Lower leg skin (tissue), 4 donors: ENCODE measurements at regions not wholly inside any gene's neighbourhood (a gene's known extent, or its start where the extent isn't known, plus 50 kb on each side); places are given as distances from the start of the nearest gene placed in this dataset.
A peak's percentile ranks its signal among the peaks of the same experiment; 100 is the strongest.

ENCODE experiments used
- DNase-seq, 2 donors: peaks; one replicate each; pipeline ENCODE4 v3.0.0-alpha.2; 2019; ENCODE audit warnings: low spot score in 2 of 2
- H3K4me3 ChIP-seq: fragments of 200-600 bp; sonication (generic); 2 replicates; pipeline ENCODE4 v1.5.1; 2017; ENCODE audit warnings: mild to moderate bottlenecking, low read depth; ENCODE audit not compliant: poor library complexity, severe bottlenecking
- POLR2A ChIP-seq, 2 donors: fragments of 450-650 bp; IDR thresholded peaks; one replicate each; pipeline ENCODE4 v1.6.1; 2016 to 2017; ENCODE audit warnings: antibody characterized with exemption in 2 of 2, mild to moderate bottlenecking in 1 of 2, moderate library complexity in 1 of 2
- WGBS, 2 donors: methylation state at CpG; one replicate each; pipeline ENCODE4 v1.1.5; 2018; 5-methylcytosine and 5-hydroxymethylcytosine counted together
- intact Hi-C: fragments of 100-400 bp; cut with DNase I; formaldehyde crosslinking; loops from one replicate; pipeline ENCODE4 v1.15.0; 2023; ENCODE audit warnings: low total_unique reads
- TF ChIP-seq, protein P1 (sequence below), 3 donors: fragments of 450-650 bp; IDR thresholded peaks; one replicate each; pipeline ENCODE4 v1.5.1; 2016; ENCODE audit warnings: antibody characterized with exemption in 3 of 3, mild to moderate bottlenecking in 3 of 3, moderate library complexity in 2 of 3

- intact Hi-C loops, result no loop called here
- TF ChIP-seq, protein P1, sequence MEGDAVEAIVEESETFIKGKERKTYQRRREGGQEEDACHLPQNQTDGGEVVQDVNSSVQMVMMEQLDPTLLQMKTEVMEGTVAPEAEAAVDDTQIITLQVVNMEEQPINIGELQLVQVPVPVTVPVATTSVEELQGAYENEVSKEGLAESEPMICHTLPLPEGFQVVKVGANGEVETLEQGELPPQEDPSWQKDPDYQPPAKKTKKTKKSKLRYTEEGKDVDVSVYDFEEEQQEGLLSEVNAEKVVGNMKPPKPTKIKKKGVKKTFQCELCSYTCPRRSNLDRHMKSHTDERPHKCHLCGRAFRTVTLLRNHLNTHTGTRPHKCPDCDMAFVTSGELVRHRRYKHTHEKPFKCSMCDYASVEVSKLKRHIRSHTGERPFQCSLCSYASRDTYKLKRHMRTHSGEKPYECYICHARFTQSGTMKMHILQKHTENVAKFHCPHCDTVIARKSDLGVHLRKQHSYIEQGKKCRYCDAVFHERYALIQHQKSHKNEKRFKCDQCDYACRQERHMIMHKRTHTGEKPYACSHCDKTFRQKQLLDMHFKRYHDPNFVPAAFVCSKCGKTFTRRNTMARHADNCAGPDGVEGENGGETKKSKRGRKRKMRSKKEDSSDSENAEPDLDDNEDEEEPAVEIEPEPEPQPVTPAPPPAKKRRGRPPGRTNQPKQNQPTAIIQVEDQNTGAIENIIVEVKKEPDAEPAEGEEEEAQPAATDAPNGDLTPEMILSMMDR (IDR thresholded peaks at IDR 0.05), result no peak
- TF ChIP-seq POLR2A (IDR thresholded peaks at IDR 0.05), result no peak
- DNase-seq, result no peak
Observed at GRCh38 chr5:100004969-100005368, 530.2 kb upstream of the FAM174A start.

DNA sequence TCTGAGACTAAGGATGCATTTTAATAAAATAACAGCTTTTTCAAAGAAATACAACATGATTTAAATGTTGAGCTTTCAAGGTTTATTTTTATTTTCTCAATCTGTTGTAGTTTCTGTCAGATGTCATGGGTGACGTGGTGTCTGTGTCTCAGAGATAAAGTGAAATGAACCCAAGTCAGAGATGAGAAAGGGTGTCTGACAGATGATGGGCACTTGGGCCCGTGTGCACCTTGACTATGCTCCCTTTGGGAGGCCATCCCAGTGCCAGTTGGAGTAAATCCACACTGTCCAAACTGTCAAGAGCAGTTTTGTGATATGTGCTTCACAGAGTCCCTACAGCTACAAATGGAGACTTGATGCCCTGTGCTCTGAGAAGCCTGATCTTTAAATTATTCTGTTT, 536.9 kb upstream of the FAM174A start:
- no peak for DNase-seq
- 61 to 62% methylated on average over 2 of the region's 2 CpGs for WGBS, 2 donors
- intact Hi-C loops, result no loop called here
- H3K4me3 ChIP-seq, result no peak overlapping the region
- no peak for TF ChIP-seq POLR2A (IDR thresholded peaks at IDR 0.05)
- TF ChIP-seq, protein P1 (IDR thresholded peaks at IDR 0.05), result no peak

More at GRCh38 chr5:100004969-100005368, 530.2 kb upstream of the FAM174A start:
- H3K4me3 ChIP-seq, result no peak overlapping the region

DNA sequence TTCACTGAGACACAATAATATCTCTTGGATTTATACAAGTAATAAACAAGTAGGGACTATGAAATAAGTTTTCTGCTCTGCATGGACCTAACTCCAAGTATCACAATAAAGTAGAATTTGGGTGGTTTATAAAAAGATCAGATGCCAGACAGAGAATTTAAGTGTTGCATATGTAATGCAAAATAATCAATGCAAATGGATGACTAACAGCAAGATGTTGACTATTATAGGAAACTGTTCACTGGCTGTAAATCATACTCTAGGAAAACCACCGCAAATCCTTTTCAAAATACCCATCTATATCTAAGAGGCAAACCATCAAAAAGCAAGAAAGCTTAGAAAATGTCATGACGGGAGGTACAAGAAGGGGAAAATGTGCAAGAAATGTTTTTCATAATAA, 539.8 kb upstream of the FAM174A start:
- DNase-seq, result no peak
- intact Hi-C loops, result no loop called here
- WGBS, 2 donors, result 75 to 81% methylated on average over 2 of the region's 2 CpGs
- TF ChIP-seq, protein P1 (IDR thresholded peaks at IDR 0.05), result no peak
- no peak for TF ChIP-seq POLR2A (IDR thresholded peaks at IDR 0.05)
- H3K4me3 ChIP-seq, result no peak overlapping the region

DNA sequence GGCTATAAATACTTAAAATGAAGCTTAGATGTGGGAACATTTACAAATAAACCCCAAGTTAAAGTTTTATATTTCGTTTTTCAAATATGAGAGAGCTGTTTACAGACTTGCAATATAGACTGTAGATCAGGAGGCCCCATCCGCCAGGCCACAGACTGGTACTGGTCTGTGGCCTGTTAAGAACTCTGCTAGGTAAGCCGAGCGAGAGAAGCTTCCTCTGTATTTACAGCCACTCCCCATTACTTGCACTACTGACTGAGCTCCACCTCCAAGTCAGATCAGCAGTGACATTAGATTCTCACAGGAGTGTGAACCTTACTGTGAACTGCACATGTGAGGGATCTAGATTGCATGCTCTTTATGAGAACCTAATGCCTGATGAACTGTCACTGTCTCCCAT, 561.4 kb upstream of the FAM174A start:
- 83% methylated on average over 4 of the region's 4 CpGs for WGBS, 2 donors
- TF ChIP-seq, protein P1 (IDR thresholded peaks at IDR 0.05), result no peak
- no peak for TF ChIP-seq POLR2A (IDR thresholded peaks at IDR 0.05)
- H3K4me3 ChIP-seq, result no peak overlapping the region
- intact Hi-C loops, result no loop called here
- no peak for DNase-seq

DNA sequence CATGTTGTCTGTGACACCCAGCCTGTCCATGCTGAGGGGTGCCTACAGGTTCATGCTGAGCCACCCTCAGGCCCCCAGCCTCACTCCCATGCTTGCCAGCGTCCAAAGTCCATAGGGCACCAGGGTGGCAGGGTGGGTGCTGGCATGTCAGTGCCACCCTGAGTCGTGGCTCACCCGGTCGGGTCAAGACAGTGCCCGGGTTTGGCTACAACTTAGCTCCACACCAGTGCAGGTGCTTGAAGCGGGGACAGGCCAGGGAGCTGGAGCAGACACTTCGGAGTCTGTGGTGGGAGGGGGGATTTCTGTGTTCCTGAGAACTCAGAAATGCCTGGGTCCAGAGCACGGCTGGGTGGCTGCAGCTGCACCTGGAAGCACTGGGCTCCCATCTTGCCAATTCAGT, 579.2 kb upstream of the FAM174A start:
- no peak overlapping the region for H3K4me3 ChIP-seq
- WGBS, 2 donors, result 88 to 92% methylated on average over 7 to 8 of the region's 8 CpGs
- intact Hi-C loops, result no loop called here
- TF ChIP-seq, protein P1 (IDR thresholded peaks at IDR 0.05), result no peak
- no peak for TF ChIP-seq POLR2A (IDR thresholded peaks at IDR 0.05)
- DNase-seq, result peak in 1 of 2 donors; percentile 81

DNA sequence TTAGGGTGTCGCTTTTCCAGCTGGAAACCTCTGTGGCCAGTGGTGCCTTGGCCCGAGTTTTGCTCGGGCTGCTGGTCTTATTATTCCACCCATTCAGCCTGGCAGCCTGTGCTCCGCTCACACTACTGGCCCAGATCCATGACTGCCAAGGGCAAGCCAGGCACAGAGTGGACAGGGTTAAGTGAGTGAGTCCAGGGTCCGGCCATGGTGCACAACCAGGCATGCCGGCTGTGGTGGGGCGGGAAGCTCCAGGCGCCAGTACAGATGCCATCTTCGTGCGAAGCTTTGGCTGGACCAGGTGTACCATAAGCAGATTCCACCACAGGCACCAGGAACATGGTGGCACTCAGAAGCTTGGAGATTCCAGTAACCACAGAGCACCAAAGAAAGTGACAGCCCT, 580.2 kb upstream of the FAM174A start:
- intact Hi-C loops, result no loop called here
- TF ChIP-seq, protein P1 (IDR thresholded peaks at IDR 0.05), result no peak
- TF ChIP-seq POLR2A (IDR thresholded peaks at IDR 0.05), result no peak
- DNase-seq, result peak in 1 of 2 donors; percentile 79
- no peak overlapping the region for H3K4me3 ChIP-seq
- WGBS, 2 donors, result 93 to 94% methylated on average over 10 of the region's 10 CpGs
